A172 (cell line): ENCODE measurements at regions not wholly inside any gene's neighbourhood (a gene's known extent, or its start where the extent isn't known, plus 50 kb on each side); places are given as distances from the start of the nearest gene placed in this dataset.
"Not testable (repeated sequence)": the region's sequence is repeated elsewhere in the genome, so short reads cannot be mapped to it uniquely, and the experiment has no call there.

ENCODE experiments used
- DNase-seq: peaks from one replicate; pipeline ENCODE4 v3.0.0-alpha.2; 2015; ENCODE audit warnings: low spot score

- no peak for DNase-seq
These were observed 174.8 kb downstream of the LACC1 start for GRCh38 chr13:44054525-44054924.

GRCh38 chr13:44055681-44056080 lies 176.0 kb downstream of the LACC1 start:
- DNase-seq = not testable (repeated sequence)

GRCh38 chr13:44058067-44058466 lies 178.4 kb downstream of the LACC1 start:
- DNase-seq = no peak

GRCh38 chr13:44058624-44059215 lies 179.0 kb downstream of the LACC1 start:
- DNase-seq = no peak

GRCh38 chr13:44061876-44062275 lies 182.2 kb downstream of the LACC1 start:
- DNase-seq = no peak

- DNase-seq = no peak
These were observed 183.8 kb downstream of the LACC1 start for GRCh38 chr13:44063467-44063866.

- DNase-seq = no peak
These were observed 184.2 kb downstream of the LACC1 start for GRCh38 chr13:44063881-44064280.

GRCh38 chr13:44064357-44064756 lies 184.7 kb downstream of the LACC1 start:
- DNase-seq = no peak

- DNase-seq = peak; percentile 43
These were observed 188.5 kb downstream of the LACC1 start for GRCh38 chr13:44068169-44068568.

GRCh38 chr13:44068737-44069136 lies 189.0 kb downstream of the LACC1 start:
- DNase-seq = peak; percentile 78

- no peak for DNase-seq
These were observed 192.8 kb downstream of the LACC1 start for GRCh38 chr13:44072536-44072935.

GRCh38 chr13:44074611-44075010 lies 194.9 kb downstream of the LACC1 start:
- DNase-seq = no peak

GRCh38 chr13:44075113-44075512 lies 195.4 kb downstream of the LACC1 start:
- DNase-seq = no peak

GRCh38 chr13:44078806-44079376 lies 199.2 kb downstream of the LACC1 start:
- no peak for DNase-seq

GRCh38 chr13:44079413-44080205 lies 199.9 kb downstream of the LACC1 start:
- DNase-seq = no peak

- no peak for DNase-seq
These were observed 204.4 kb downstream of the LACC1 start for GRCh38 chr13:44084146-44084545.

- no peak for DNase-seq
These were observed 206.7 kb downstream of the LACC1 start for GRCh38 chr13:44086389-44086788.

GRCh38 chr13:44088411-44088810 lies 208.7 kb downstream of the LACC1 start:
- no peak for DNase-seq

GRCh38 chr13:44088991-44089413 lies 209.3 kb downstream of the LACC1 start:
- no peak for DNase-seq

- no peak for DNase-seq
These were observed 209.7 kb downstream of the LACC1 start for GRCh38 chr13:44089452-44089851.

- DNase-seq = no peak
These were observed 212.6 kb downstream of the LACC1 start for GRCh38 chr13:44092078-44092970.
